SH-SY5Y (cell line): ENCODE measurements at regions not wholly inside any gene's neighbourhood (a gene's known extent, or its start where the extent isn't known, plus 50 kb on each side); places are given as distances from the start of the nearest gene placed in this dataset.

ENCODE experiments used
- GATA2 ChIP-seq: IDR thresholded peaks from 2 replicates; pipeline ENCODE4 v1.6.1; 2011; ENCODE audit warnings: mild to moderate bottlenecking, low read depth, low read length
- GATA3 ChIP-seq: IDR thresholded peaks from 2 replicates; pipeline ENCODE4 v1.6.1; 2011; ENCODE audit warnings: low read depth, mild to moderate bottlenecking, low read length, moderate library complexity

- TF ChIP-seq GATA3: no peak
- TF ChIP-seq GATA2: no peak
These were observed 73.8 kb upstream of the DCLK2 start for GRCh38 chr4:150004481-150004880.
